Esophagus muscularis mucosa (tissue), 4 donors: ENCODE measurements at regions not wholly inside any gene's neighbourhood (a gene's known extent, or its start where the extent isn't known, plus 50 kb on each side); places are given as distances from the start of the nearest gene placed in this dataset.

ENCODE experiments used
- DNase-seq: peaks from one replicate; pipeline ENCODE4 v3.0.0-alpha.2; 2017; ENCODE audit errors: extremely low spot score
- H3K27ac ChIP-seq, 4 donors: fragments of 200-600 bp; sonication (generic); replicated peaks in 1 of 4; 1 replicate in 3 of 4; 2 replicates in 1 of 4; pipeline ENCODE4 v1.5.1; 2016 to 2019; ENCODE audit warnings: mild to moderate bottlenecking in 1 of 4
- H3K27me3 ChIP-seq, 4 donors: fragments of 200-600 bp; sonication (generic); one replicate each; pipeline versions ENCODE4 v1.5.1 to v1.6.0; 2016 to 2019
- H3K36me3 ChIP-seq, 4 donors: fragments of 200-600 bp; sonication (generic); one replicate each; pipeline ENCODE4 v1.5.1; 2016 to 2019
- H3K4me1 ChIP-seq, 4 donors: fragments of 200-600 bp; sonication (generic); one replicate each; pipeline ENCODE4 v1.5.1; 2016 to 2019
- H3K4me3 ChIP-seq, 4 donors: fragments of 200-600 bp; sonication (generic); 1 replicate in 2 of 4; 2 replicates in 2 of 4; pipeline ENCODE4 v1.5.1; 2016 to 2019; ENCODE audit warnings: mild to moderate bottlenecking in 4 of 4, moderate library complexity in 1 of 4
- H3K9me3 ChIP-seq, 4 donors: fragments of 200-600 bp; sonication (generic); 1 replicate in 3 of 4; 2 replicates in 1 of 4; pipeline ENCODE4 v1.5.1; 2016 to 2019
- EP300 ChIP-seq: sonication (generic); formaldehyde crosslinking; IDR thresholded peaks from one replicate; pipeline ENCODE4 v1.6.1; 2017; ENCODE audit warnings: antibody characterized with exemption
- POLR2A ChIP-seq: fragments of 450-650 bp; IDR thresholded peaks from one replicate; pipeline ENCODE4 v1.6.1; 2017; ENCODE audit warnings: antibody characterized with exemption, moderate library complexity, mild to moderate bottlenecking, low read depth
- POLR2AphosphoS5 ChIP-seq, 2 donors: sonication (generic); formaldehyde crosslinking; IDR thresholded peaks; one replicate each; pipeline ENCODE4 v1.6.1; 2017; ENCODE audit warnings: antibody characterized with exemption in 2 of 2
- WGBS: methylation state at CpG from one replicate; pipeline ENCODE4 v1.1.5; 2018; 5-methylcytosine and 5-hydroxymethylcytosine counted together
- intact Hi-C: fragments of 100-400 bp; cut with DNase I; formaldehyde crosslinking; loops from one replicate; pipeline ENCODE4 v1.15.1; 2023
- TF ChIP-seq, protein P1 (sequence below), 3 experiments: fragments of 200-600 bp in 2 of 3; fragments of 450-650 bp in 1 of 3; sonication (generic) in 2 of 3; IDR thresholded peaks; one replicate each; pipeline ENCODE4 v1.5.1; 2017 to 2019; ENCODE audit warnings: antibody characterized with exemption in 3 of 3, mild to moderate bottlenecking in 2 of 3, moderate library complexity in 1 of 3

DNA sequence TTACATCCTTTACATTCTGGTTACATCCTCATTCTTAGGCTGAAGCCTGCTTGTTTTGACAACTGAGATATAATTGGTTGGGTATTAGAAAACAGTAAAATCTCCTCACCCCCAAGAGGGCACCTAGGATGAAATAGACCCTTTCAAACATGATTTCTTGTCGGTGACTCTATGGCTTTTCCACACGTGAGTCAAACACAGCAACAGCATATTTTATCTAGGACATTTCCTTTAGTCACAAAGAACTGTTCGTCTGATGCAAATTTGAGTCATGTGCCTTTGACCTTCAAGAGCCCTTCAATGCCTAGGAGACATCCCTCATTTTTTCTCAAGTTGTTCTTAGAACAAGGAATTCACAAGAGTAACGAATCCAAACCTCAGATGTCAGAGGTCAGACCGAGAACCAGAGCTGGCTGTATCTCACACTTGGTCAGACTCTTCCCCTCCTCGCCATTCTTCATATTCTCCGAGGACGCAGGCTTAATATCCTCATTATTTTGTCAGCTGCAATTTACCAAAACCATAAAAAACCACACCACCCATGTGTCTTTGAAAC, 60.5 kb upstream of the ALKAL2 start:
- intact Hi-C loops, result no loop called here
- TF ChIP-seq POLR2AphosphoS5 (IDR thresholded peaks at IDR 0.05) (no peak), EP300 (no peak)

DNA sequence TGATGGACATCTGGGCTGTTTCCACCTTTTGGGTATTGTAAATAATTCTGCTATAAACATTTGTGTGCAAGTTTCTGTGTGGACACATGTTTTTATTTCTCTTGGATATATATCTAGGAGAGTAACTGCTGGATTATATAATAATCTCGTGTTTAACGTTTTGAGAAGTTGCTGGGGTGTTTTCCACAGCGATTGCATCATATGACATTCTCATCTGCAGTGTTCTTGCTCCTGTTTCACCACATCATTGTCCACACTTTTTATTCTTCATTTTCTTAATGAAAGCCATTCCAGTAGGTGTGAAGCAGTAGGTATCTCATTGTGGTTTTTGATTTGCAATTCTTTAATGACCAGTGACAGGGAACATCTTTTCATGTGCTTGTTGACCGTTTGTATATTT, 56.9 kb upstream of the ALKAL2 start:
- 63% methylated on average over 4 of the region's 4 CpGs for WGBS
- H3K27ac ChIP-seq, result no peak overlapping the region
- H3K36me3 ChIP-seq, result no peaks in the 10 kb centered on the region
- no peak overlapping the region for H3K4me3 ChIP-seq
- no peaks in the 10 kb centered on the region for H3K4me1 ChIP-seq
- H3K27me3 ChIP-seq, result peaks cover 0 to 23% (median 0%) of the 10 kb centered on the region in 4 donors
- no peak for TF ChIP-seq EP300
- TF ChIP-seq, protein P1, sequence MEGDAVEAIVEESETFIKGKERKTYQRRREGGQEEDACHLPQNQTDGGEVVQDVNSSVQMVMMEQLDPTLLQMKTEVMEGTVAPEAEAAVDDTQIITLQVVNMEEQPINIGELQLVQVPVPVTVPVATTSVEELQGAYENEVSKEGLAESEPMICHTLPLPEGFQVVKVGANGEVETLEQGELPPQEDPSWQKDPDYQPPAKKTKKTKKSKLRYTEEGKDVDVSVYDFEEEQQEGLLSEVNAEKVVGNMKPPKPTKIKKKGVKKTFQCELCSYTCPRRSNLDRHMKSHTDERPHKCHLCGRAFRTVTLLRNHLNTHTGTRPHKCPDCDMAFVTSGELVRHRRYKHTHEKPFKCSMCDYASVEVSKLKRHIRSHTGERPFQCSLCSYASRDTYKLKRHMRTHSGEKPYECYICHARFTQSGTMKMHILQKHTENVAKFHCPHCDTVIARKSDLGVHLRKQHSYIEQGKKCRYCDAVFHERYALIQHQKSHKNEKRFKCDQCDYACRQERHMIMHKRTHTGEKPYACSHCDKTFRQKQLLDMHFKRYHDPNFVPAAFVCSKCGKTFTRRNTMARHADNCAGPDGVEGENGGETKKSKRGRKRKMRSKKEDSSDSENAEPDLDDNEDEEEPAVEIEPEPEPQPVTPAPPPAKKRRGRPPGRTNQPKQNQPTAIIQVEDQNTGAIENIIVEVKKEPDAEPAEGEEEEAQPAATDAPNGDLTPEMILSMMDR (IDR thresholded peaks at IDR 0.05), result no peak
- no peak for TF ChIP-seq POLR2AphosphoS5 (IDR thresholded peaks at IDR 0.05)
- TF ChIP-seq POLR2A, result no peak
- no peak for DNase-seq
- intact Hi-C loops, result no loop called here
- H3K9me3 ChIP-seq, result no peaks in the 10 kb centered on the region

More for the DNA sequence above, 60.5 kb upstream of the ALKAL2 start:
- no peaks in the 10 kb centered on the region for H3K9me3 ChIP-seq
- H3K4me3 ChIP-seq, result no peak overlapping the region
- H3K27me3 ChIP-seq, result peaks cover 0 to 5% (median 0%) of the 10 kb centered on the region in 4 donors
- H3K27ac ChIP-seq, result no peak overlapping the region
- DNase-seq, result no peak
- 54% methylated on average over 8 of the region's 8 CpGs for WGBS
- no peaks in the 10 kb centered on the region for H3K36me3 ChIP-seq
- no peaks in the 10 kb centered on the region for H3K4me1 ChIP-seq

DNA sequence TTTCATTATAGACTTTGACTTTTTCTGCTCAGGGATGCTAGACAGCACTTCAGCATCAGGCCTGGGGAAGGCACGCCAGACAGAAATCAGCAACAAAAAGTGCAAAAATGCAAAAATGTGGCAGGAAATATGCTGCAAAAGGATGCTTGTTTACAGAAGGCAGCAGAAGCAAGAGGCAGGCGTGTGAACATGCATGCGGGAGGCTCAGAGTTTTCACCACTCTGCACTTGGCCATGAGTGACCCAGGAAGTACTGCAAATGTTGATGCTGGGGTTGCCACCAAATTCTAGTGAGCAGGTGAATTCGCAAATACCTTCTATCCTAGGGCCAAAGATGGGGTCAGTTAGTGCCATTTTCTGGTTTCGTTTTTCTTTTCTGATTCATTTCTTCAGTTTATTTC, 55.5 kb upstream of the ALKAL2 start:
- no peak for DNase-seq
- Histone ChIP-seq H3K27me3 (peaks cover 0 to 20% (median 0%) of the 10 kb centered on the region in 4 donors), H3K27ac (no peak overlapping the region), H3K4me3 (no peak overlapping the region), H3K9me3 (peaks cover 0 to 8% (median 1%) of the 10 kb centered on the region in 4 donors), H3K36me3 (no peaks in the 10 kb centered on the region), H3K4me1 (no peaks in the 10 kb centered on the region)
- intact Hi-C loops, result no loop called here
- no peak for TF ChIP-seq POLR2A
- TF ChIP-seq, protein P1 (IDR thresholded peaks at IDR 0.05), result no peak
- WGBS, result 73% methylated on average over 5 of the region's 5 CpGs

- no peaks in the 10 kb centered on the region for H3K4me1 ChIP-seq
- H3K27ac ChIP-seq, result no peak overlapping the region
- H3K4me3 ChIP-seq, result no peak overlapping the region
- peaks cover 0 to 20% (median 14%) of the 10 kb centered on the region in 4 donors for H3K9me3 ChIP-seq
- no peak for DNase-seq
- H3K36me3 ChIP-seq, result no peaks in the 10 kb centered on the region
- WGBS, result 67% methylated on average over 2 of the region's 2 CpGs
- intact Hi-C loops, result no loop called here
- TF ChIP-seq EP300, result no peak
- peaks cover 0 to 31% (median 0%) of the 10 kb centered on the region in 4 donors for H3K27me3 ChIP-seq
Observed at GRCh38 chr2:341912-342311, 54.0 kb upstream of the ALKAL2 start.

DNA sequence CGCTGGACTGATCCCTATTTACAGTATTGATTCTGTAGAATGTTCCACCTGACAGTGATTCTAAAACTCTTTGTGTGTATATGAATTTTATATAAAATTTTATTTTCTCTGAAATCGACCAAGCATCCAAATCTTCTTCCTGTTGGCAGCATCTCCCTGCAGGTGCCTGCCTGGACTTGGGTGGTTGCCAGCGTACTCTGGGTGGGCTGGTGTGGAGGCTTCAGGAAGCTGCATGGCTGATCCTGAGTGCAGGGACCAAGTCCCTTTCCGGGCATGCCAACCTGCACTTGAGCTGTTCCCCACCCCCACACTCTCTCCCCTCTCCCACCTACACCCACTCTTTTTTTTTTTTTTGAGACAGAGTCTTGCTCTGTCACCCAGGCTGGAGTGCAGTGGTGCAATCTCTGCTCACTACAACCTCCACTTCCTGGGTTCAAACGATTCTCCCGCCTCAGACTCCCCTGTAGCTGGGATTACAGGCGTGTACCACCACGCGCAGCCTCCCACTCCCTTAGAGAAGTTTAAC, 53.2 kb upstream of the ALKAL2 start:
- Histone ChIP-seq H3K27me3 (peaks cover 0 to 31% (median 0%) of the 10 kb centered on the region in 4 donors), H3K4me3 (no peak overlapping the region), H3K9me3 (peaks cover 0 to 29% (median 22%) of the 10 kb centered on the region in 4 donors), H3K27ac (no peak overlapping the region), H3K36me3 (no peaks in the 10 kb centered on the region), H3K4me1 (no peaks in the 10 kb centered on the region)
- no peak for DNase-seq
- TF ChIP-seq POLR2A, result no peak
- no peak for TF ChIP-seq EP300
- TF ChIP-seq, protein P1 (IDR thresholded peaks at IDR 0.05), result no peak
- TF ChIP-seq POLR2AphosphoS5 (IDR thresholded peaks at IDR 0.05), result no peak
- intact Hi-C loops, result no loop called here
- WGBS, result 78% methylated on average over 9 of the region's 9 CpGs
